A204.1 (cell line): ENCODE measurements at regions not wholly inside any gene's neighbourhood (a gene's known extent, or its start where the extent isn't known, plus 50 kb on each side); places are given as distances from the start of the nearest gene placed in this dataset.

ENCODE experiments used
- FAIRE-seq: peaks from 2 replicates; lab custom pipeline; 2012; peaks lifted over from hg19 to GRCh38; lab: Jason Lieb, UNC

DNA sequence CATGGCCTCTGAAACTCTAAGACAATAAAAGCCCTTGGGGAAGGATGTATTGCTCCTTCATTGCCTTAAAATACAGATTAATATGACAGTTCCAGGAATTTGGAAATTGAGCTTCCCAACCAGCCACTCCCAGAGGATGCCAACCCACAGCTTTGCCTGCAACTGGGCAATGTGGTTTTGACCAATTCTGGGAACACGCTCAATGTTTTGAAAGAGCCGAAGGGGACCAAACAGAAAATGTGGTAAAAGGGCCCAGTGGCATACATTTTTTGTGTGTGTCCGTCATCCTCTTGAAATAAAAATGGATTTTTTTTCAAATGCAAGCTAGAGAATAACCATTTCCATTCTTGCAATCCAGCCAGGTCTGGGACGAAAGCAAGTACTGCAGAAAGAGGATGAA is 88.3 kb upstream of the PLEKHG7 start:
- no peak for FAIRE-seq

- no peak for FAIRE-seq
These were observed 88.8 kb upstream of the PLEKHG7 start for GRCh38 chr12:92614001-92614400.

GRCh38 chr12:92612611-92613010 is 90.2 kb upstream of the PLEKHG7 start:
- FAIRE-seq = no peak

- peak; percentile 78 for FAIRE-seq
These were observed 94.4 kb upstream of the PLEKHG7 start for GRCh38 chr12:92608151-92609091.

DNA sequence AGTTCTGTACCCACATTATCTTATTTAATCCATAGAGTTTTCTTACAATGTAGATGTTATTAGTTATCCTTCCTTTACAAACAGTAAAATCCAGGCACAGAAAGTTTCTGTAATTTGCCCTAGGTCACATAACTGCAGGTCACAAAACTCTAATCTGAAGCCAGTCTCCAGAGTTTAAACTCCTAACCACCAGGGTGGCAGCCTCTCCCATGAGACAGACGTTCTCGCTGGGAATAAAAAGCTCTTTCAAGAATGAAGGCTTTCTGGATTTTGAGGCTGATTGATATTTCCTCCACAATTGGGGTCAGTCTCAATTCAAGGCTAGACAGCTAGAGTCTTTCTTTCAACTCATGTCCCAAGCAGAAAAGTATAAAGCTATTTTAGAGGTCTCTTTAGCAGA is 95.8 kb upstream of the PLEKHG7 start:
- no peak for FAIRE-seq

GRCh38 chr12:92605621-92606170 is 97.1 kb upstream of the PLEKHG7 start:
- no peak for FAIRE-seq

DNA sequence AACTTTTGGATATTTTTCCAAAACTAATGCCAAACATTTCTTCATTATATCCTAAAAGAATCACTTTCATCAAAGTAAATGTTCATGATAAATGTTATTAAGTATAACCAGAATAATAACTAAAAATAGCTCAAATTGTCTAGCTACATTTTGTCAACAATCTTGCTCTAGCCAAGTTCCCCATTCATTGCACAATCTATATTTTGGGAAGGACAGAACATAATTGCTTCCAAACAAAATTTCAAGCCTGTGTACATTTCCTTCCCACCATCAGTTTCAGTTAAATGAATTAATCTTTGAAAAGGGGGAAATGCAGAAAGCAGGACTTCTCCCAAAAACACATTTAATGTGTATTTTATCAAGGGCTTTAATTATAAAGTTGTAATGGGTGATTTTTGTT is 98.0 kb upstream of the PLEKHG7 start:
- no peak for FAIRE-seq

DNA sequence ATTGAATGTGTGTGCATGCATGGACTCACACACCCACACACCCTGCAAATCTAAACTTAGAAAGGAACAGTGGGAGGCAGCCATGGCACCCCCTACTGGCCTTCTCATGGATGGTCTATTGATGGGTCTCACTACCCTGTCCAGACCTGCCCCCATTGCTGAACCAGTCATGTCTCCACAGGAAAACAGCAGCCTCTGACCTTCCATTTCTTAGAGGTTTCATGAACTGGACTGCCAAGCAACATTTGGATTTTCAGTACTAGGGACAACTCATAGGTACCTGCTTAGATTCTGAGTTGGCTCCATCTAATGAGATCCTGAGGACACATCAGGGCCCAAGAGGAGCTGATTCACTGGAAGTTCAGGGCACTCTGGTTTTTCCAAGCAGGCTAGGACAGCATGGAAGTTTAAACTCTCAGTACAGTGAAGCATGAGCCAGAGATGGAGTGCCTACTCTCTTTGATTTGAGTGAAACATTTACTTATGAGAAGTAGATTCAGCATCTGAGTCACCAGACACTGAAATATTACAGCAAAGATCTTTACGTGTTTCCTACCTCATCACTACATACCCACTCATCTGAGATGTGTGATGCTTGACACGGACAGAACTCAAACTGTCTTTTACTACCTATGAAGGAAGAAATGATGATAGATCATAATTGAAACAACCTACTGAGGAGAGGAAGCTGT is 98.9 kb upstream of the PLEKHG7 start:
- no peak for FAIRE-seq

GRCh38 chr12:92602930-92603623 is 99.7 kb upstream of the PLEKHG7 start:
- no peak for FAIRE-seq

GRCh38 chr12:92602476-92602875 is 100.3 kb upstream of the PLEKHG7 start:
- FAIRE-seq = no peak

GRCh38 chr12:92601680-92602079 is 101.1 kb upstream of the PLEKHG7 start:
- FAIRE-seq = no peak

DNA sequence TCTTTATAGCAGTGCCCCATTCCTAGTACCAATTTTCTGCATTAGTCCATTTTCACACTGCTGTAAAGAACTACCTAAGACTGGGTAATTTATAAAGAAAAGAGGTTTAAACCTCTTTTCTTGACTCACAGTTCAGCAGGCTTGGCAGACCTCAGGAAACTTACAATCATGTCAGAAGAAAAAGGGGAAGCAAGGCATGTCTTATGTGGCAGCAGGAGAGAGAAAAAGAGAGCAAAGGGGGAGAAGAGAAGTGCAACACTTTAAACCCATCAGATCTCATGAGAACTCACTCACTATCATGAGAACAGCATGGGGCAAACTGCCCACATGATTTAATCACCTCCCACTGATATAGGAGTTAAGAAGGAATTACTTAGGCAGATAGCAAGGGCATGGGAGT is 101.6 kb upstream of the PLEKHG7 start:
- FAIRE-seq = no peak

DNA sequence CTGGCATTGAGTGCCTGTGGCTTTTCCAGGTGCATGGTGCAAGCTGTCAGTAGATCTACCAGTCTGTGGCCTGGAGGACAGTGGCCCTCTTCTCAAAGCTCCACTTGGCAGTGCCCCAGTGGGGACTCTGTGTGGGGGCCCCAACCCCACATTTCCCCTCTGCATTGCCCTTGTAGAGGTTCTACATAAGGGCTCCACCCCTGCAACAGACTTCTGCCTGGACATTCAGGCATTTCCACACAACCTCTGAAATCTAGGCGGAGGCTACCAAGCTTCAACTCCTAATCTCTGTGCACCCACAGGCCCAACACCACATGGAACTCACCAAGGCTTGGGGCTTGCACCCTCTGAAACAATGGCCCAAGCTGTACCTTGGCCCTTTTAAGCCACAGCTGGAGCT is 102.7 kb upstream of the PLEKHG7 start:
- FAIRE-seq = no peak

GRCh38 chr12:92597997-92598396 is 104.8 kb upstream of the PLEKHG7 start:
- FAIRE-seq = no peak

DNA sequence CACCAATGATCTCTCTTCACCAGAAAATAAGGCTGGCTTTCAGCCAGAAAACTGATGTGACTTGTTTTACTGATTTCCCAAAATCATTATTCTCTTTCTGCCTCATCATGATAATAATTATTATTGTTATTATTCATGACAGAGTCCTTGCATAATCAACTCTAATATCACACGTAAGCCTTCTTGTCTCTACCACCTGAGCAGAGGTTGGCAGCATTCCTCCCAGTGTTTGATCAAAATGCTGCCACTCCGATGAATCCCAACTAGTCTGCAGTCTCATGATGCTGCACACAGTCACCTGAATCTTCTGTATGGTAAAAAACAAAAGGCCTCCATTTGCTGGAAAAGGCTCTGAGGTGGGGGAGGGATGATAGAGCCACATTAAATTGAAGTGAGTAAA is 105.7 kb upstream of the PLEKHG7 start:
- FAIRE-seq = no peak

GRCh38 chr12:92596383-92596782 is 106.4 kb upstream of the PLEKHG7 start:
- FAIRE-seq = no peak

GRCh38 chr12:92595663-92596062 is 107.1 kb upstream of the PLEKHG7 start:
- FAIRE-seq = no peak

DNA sequence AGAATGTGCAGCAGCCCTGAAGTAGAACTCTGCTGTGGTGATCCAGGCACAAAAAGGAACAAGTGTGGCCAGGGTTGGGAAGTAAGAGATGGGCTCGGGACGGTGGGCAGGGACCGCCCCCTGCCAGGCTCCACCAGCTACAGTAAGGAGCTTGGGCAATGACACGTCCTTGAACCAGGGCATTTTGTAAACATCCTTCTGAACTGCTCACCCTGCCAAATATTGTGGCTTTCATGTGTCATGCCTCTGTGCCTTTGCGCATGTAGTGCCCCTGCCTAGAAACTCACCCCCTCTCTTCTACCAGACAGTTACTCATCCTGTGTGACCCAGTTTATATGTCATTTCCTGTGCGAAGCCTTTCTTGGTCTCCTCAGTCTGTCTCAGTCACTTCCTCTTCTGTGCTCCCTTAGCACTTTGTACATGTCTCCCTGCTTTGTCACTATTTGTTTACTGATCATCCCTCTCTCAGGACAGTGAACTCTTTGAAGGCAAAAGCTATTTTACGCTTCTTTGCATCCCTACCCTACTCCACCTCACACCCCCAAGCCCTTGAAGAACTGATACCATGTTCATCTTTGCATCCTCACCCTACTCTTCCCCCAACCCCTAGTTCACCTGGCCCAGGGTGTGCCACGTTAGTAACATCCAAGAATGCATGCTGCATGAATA is 108.9 kb upstream of the PLEKHG7 start:
- no peak for FAIRE-seq

DNA sequence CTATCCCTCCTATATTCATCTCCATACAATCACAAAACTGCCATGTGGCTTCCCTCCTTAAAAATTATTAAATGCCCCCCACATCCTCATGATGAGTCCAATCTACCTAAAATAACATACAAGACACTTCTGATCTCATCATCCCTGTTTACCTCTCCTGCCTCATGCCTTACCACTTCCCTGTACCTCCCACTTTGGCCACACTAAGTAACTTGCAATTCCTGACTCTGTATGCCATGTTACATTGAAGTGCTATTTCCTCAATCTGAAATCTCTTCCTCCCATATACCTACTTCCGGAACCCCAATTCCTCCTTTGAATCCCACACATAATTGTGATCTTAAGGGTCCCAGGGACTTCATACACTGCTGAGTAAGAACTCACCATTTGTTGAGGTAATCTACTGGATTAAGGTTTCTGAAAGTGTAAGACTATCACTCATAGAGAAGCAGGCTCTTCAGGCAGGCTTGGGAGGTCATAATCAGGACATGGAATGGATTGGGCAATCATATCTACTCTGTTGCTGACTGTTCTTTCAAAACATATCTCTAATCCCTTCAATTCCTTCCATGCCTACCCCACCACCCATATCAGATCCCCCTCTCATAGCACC is 117.6 kb upstream of the PLEKHG7 start:
- FAIRE-seq = no peak

GRCh38 chr12:92583910-92584309 is 118.9 kb upstream of the PLEKHG7 start:
- FAIRE-seq = no peak

GRCh38 chr12:92582893-92583292 is 119.9 kb upstream of the PLEKHG7 start:
- FAIRE-seq = no peak

- FAIRE-seq = no peak
These were observed 120.3 kb upstream of the PLEKHG7 start for GRCh38 chr12:92582475-92582874.
